IMR-90 (cell line): ENCODE measurements at regions not wholly inside any gene's neighbourhood (a gene's known extent, or its start where the extent isn't known, plus 50 kb on each side); places are given as distances from the start of the nearest gene placed in this dataset.

Source experiments
- ATAC-seq: fragments of 200-7000 bp; cut with Tn5 transposase; 2 replicates; pipeline ENCODE4 v1.9.1; 2020; ENCODE audit warnings: low read depth, mild to moderate bottlenecking, moderate library complexity
- BruUV-seq: library from RNA; stranded (reverse); fragments of 400-500 nt; replicated peaks from 2 replicates; lab custom pipeline; 2021; lab: Mats Ljungman, UMichigan
- CTCF ChIA-PET: fragments of 300-600 bp; formaldehyde crosslinking; extraction: SDS; loops from one replicate; lab custom pipeline; 2021; ENCODE audit warnings: antibody characterized with exemption; lab: Yijun Ruan, JAX
- POLR2A ChIA-PET: fragments of 300-600 bp; sonication (Branson Sonifier 250); formaldehyde crosslinking; loops from one replicate; lab custom pipeline; 2022; ENCODE audit warnings: antibody characterized with exemption; ENCODE audit not compliant: unreplicated experiment; lab: Charles Lee
- DNase-seq: peaks from one replicate; pipeline ENCODE4 v3.0.0; 2013
- H2AFZ ChIP-seq: replicated peaks from 2 replicates; pipeline ENCODE3; 2013; ENCODE audit warnings: low read length, mild to moderate bottlenecking; ENCODE audit not compliant: poor library complexity
- H2AK5ac ChIP-seq: 2 replicates; pipeline ENCODE4 v1.6.1; 2013; ENCODE audit warnings: low read depth, low read length, inconsistent platforms
- H2AK9ac ChIP-seq: replicated peaks from 2 replicates; pipeline ENCODE3; 2013; ENCODE audit warnings: mild to moderate bottlenecking, low read depth, low read length, moderate library complexity; ENCODE audit not compliant: poor library complexity
- H2BK120ac ChIP-seq: 2 replicates; pipeline ENCODE4 v1.6.1; 2013; ENCODE audit warnings: low read depth, low read length, inconsistent platforms
- H2BK15ac ChIP-seq: 3 replicates; pipeline ENCODE4 v1.6.1; 2013; ENCODE audit warnings: low read depth, low read length, inconsistent platforms
- H2BK20ac ChIP-seq: 2 replicates; pipeline ENCODE4 v1.6.1; 2013; ENCODE audit warnings: low read depth, mild to moderate bottlenecking, inconsistent platforms, low read length, moderate library complexity
- H2BK5ac ChIP-seq: 2 replicates; pipeline ENCODE4 v1.6.1; 2013; ENCODE audit warnings: mild to moderate bottlenecking, low read depth, low read length, inconsistent platforms; ENCODE audit not compliant: poor library complexity, severe bottlenecking
- H3K14ac ChIP-seq: replicated peaks from 2 replicates; pipeline ENCODE4 v1.6.1; 2013; ENCODE audit warnings: low read depth, low read length, inconsistent platforms
- H3K18ac ChIP-seq: 2 replicates; pipeline ENCODE4 v1.6.1; 2013; ENCODE audit warnings: low read depth, low read length, control low read depth
- H3K23ac ChIP-seq: 2 replicates; pipeline ENCODE4 v1.6.1; 2013; ENCODE audit warnings: low read depth, low read length, inconsistent platforms
- H3K27ac ChIP-seq: 2 replicates; pipeline ENCODE4 v1.5.1; 2013; ENCODE audit warnings: mild to moderate bottlenecking, control low read depth, low read length; ENCODE audit not compliant: insufficient read depth
- H3K27me3 ChIP-seq: 2 replicates; pipeline ENCODE4 v1.6.1; 2013; ENCODE audit warnings: low read length; ENCODE audit not compliant: control insufficient read depth, insufficient read depth
- H3K36me3 ChIP-seq: 2 replicates; pipeline ENCODE4 v1.6.1; 2013; ENCODE audit warnings: low read length, mixed read lengths; ENCODE audit not compliant: control insufficient read depth, insufficient read depth
- H3K4ac ChIP-seq: 2 replicates; pipeline ENCODE4 v1.6.1; 2013; ENCODE audit warnings: low read depth, low read length, inconsistent platforms
- H3K4me1 ChIP-seq: 2 replicates; pipeline ENCODE4 v1.6.1; 2013; ENCODE audit warnings: low read length, mixed read lengths; ENCODE audit not compliant: control insufficient read depth, insufficient read depth
- H3K4me2 ChIP-seq: 2 replicates; pipeline ENCODE4 v1.6.1; 2013; ENCODE audit warnings: low read depth, mild to moderate bottlenecking, control low read depth, low read length, moderate library complexity
- H3K4me3 ChIP-seq: 2 replicates; pipeline ENCODE4 v1.5.1; 2013; ENCODE audit warnings: low read depth, mild to moderate bottlenecking, control low read depth, low read length, moderate library complexity; ENCODE audit not compliant: insufficient read depth
- H3K56ac ChIP-seq: 2 replicates; pipeline ENCODE4 v1.6.1; 2013; ENCODE audit warnings: low read length, inconsistent platforms; ENCODE audit not compliant: insufficient read depth; ENCODE audit errors: extremely low read depth
- H3K79me1 ChIP-seq, 2 experiments: 2 replicates each; pipeline ENCODE4 v1.6.1; 2013; ENCODE audit warnings: low read length in 2 of 2, inconsistent platforms in 1 of 2, low read depth in 1 of 2
- H3K9ac ChIP-seq: 2 replicates; pipeline ENCODE4 v1.6.1; 2013; ENCODE audit warnings: low read depth, low read length, control low read depth
- H3K9me1 ChIP-seq: 2 replicates; pipeline ENCODE4 v1.6.1; 2013; ENCODE audit warnings: low read length, inconsistent platforms; ENCODE audit not compliant: insufficient read depth
- H3K9me3 ChIP-seq: 2 replicates; pipeline ENCODE4 v1.6.1; 2013; ENCODE audit warnings: low read length; ENCODE audit not compliant: control insufficient read depth, insufficient read depth
- H4K20me1 ChIP-seq: 2 replicates; pipeline ENCODE4 v1.6.1; 2013; ENCODE audit warnings: low read length, inconsistent platforms; ENCODE audit not compliant: insufficient read depth
- H4K5ac ChIP-seq: 2 replicates; pipeline ENCODE4 v1.6.1; 2013; ENCODE audit warnings: mild to moderate bottlenecking, low read depth, low read length, control low read depth
- H4K8ac ChIP-seq, 2 experiments: 2 replicates each; pipeline ENCODE4 v1.6.1; 2013; ENCODE audit warnings: low read depth in 2 of 2, low read length in 2 of 2, control low read depth in 1 of 2, inconsistent platforms in 1 of 2
- H4K91ac ChIP-seq: 2 replicates; pipeline ENCODE4 v1.6.1; 2013; ENCODE audit warnings: low read depth, low read length, inconsistent platforms; ENCODE audit not compliant: insufficient read depth
- CEBPB ChIP-seq: IDR thresholded peaks from 2 replicates; pipeline ENCODE4 v1.6.1; 2012; ENCODE audit warnings: low read depth, low read length, improper control_type of control experiment
- CHD1 ChIP-seq: IDR thresholded peaks from 2 replicates; pipeline ENCODE4 v1.6.1; 2012; ENCODE audit warnings: low read depth, low read length, improper control_type of control experiment
- ELK1 ChIP-seq: fragments of 150-350 bp; IDR thresholded peaks from 2 replicates; pipeline ENCODE4 v1.6.1; 2016; ENCODE audit warnings: low read depth, mild to moderate bottlenecking, low read length, moderate library complexity, borderline replicate concordance
- MAFK ChIP-seq: IDR thresholded peaks from 2 replicates; pipeline ENCODE4 v1.6.1; 2012; ENCODE audit warnings: low read depth, low read length, improper control_type of control experiment
- MAZ ChIP-seq: IDR thresholded peaks from 2 replicates; pipeline ENCODE4 v1.6.1; 2012; ENCODE audit warnings: low read depth, mild to moderate bottlenecking, low read length, improper control_type of control experiment, moderate library complexity, borderline replicate concordance
- MXI1 ChIP-seq: IDR thresholded peaks from 2 replicates; pipeline ENCODE4 v1.6.1; 2012; ENCODE audit warnings: low read depth, mild to moderate bottlenecking, low read length, moderate library complexity, borderline replicate concordance
- NFE2L2 ChIP-seq: fragments of 150-350 bp; IDR thresholded peaks from 2 replicates; pipeline ENCODE4 v1.6.1; 2016; ENCODE audit warnings: low read depth, mild to moderate bottlenecking, low read length
- RAD21 ChIP-seq: IDR thresholded peaks from 2 replicates; pipeline ENCODE4 v1.6.1; 2012; ENCODE audit warnings: low read length, improper control_type of control experiment
- RCOR1 ChIP-seq: IDR thresholded peaks from 2 replicates; pipeline ENCODE4 v1.6.1; 2012; ENCODE audit warnings: mild to moderate bottlenecking, low read length, improper control_type of control experiment; ENCODE audit not compliant: insufficient replicate concordance
- RFX5 ChIP-seq: IDR thresholded peaks from 2 replicates; pipeline ENCODE4 v1.8.0; 2012; ENCODE audit warnings: low read depth, mild to moderate bottlenecking, low read length, moderate library complexity
- USF2 ChIP-seq: fragments of 150-350 bp; IDR thresholded peaks from 2 replicates; pipeline ENCODE4 v1.6.1; 2017; ENCODE audit warnings: mild to moderate bottlenecking, antibody characterized with exemption, low read length, low read depth
- WGBS, 2 experiments: methylation state at CpG; one replicate each; pipeline versions ENCODE4 v1.1.5 to v1.1.7; 2013; ENCODE audit warnings: missing lambda C conversion rate in 2 of 2; ENCODE audit not compliant: insufficient read length in 1 of 2; ENCODE audit errors: extremely low coverage in 2 of 2; 5-methylcytosine and 5-hydroxymethylcytosine counted together
- dilution Hi-C: fragments of 300-500 bp; cut with HindIII; formaldehyde crosslinking; loops from one replicate; pipeline ENCODE4 v1.14.3; 2018; ENCODE audit warnings: low sequenced_read_pairs; ENCODE audit not compliant: unreplicated experiment
- in situ Hi-C: fragments of 300-500 bp; cut with MboI; formaldehyde crosslinking; loops from 3 replicates; pipeline ENCODE4 v1.14.3; 2019; ENCODE audit warnings: low sequenced_read_pairs, inconsistent platforms, mixed read lengths
- intact Hi-C: fragments of 100-400 bp; cut with micrococcal nuclease; formaldehyde crosslinking; loops from 2 replicates; pipeline ENCODE4 v1.10.0; 2022

GRCh38 chr1:88118176-88118845 lies 565.8 kb upstream of the PKN2 start:
- no peak overlapping the region for H3K56ac ChIP-seq
- H4K91ac ChIP-seq = no peak overlapping the region
- H3K4me1 ChIP-seq = no peaks in the 10 kb centered on the region
- DNase-seq (no peak), ATAC-seq (no peak)
- dilution Hi-C loops (no loop called here), in situ Hi-C loops (no loop called here), intact Hi-C loops (no loop called here)
- CTCF ChIA-PET = interaction anchor here (0.6 kb wide), 1 partner anchor 1786 kb away, joined by 3 read pairs; no protein-coding TSS in a partner anchor
- no peaks in the 10 kb centered on the region for H4K20me1 ChIP-seq
- H2BK5ac ChIP-seq = no peak overlapping the region
- no TSS peak for BruUV-seq
- H3K27ac ChIP-seq = no peak overlapping the region
- no peaks in the 10 kb centered on the region for H3K9me3 ChIP-seq
- H3K4me3 ChIP-seq = no peak overlapping the region
- H4K5ac ChIP-seq = no peak overlapping the region
- H3K36me3 ChIP-seq = no peaks in the 10 kb centered on the region
- no peak overlapping the region for H2BK20ac ChIP-seq
- H3K4ac ChIP-seq = no peak overlapping the region
- no peak overlapping the region for H3K4me2 ChIP-seq
- POLR2A ChIA-PET = no interaction called here
- H2BK120ac ChIP-seq = no peak overlapping the region
- H2AK9ac ChIP-seq = no peak overlapping the region
- 0 out of 2 replicates have a peak, but pooled peaks cover 2% of the 10 kb centered on the region for H3K27me3 ChIP-seq
- H3K9me1 ChIP-seq = no peaks in the 10 kb centered on the region
- no peak overlapping the region for H3K18ac ChIP-seq
- no peak overlapping the region for H2BK15ac ChIP-seq
- H3K79me1 ChIP-seq = no peaks in the 10 kb centered on the region
- no peak overlapping the region for H2AFZ ChIP-seq
- WGBS, 2 experiments = no CpG with 5 or more reads among the region's 6 CpGs
- H4K8ac ChIP-seq = no peak overlapping the region
- no peak overlapping the region for H2AK5ac ChIP-seq
- TF ChIP-seq NFE2L2 (no peak), CHD1 (no peak), MAFK (no peak), RCOR1 (no peak), MXI1 (no peak), ELK1 (no peak), USF2 (no peak), RAD21 (no peak), CEBPB (no peak), MAZ (no peak), RFX5 (no peak)
- H3K9ac ChIP-seq = no peak overlapping the region
- no peak overlapping the region for H3K23ac ChIP-seq
- H3K14ac ChIP-seq = no peak overlapping the region
